HEK293 (cell line): ENCODE measurements at regions not wholly inside any gene's neighbourhood (a gene's known extent, or its start where the extent isn't known, plus 50 kb on each side); places are given as distances from the start of the nearest gene placed in this dataset.

ENCODE experiments used
- CTCF ChIA-PET: fragments of 350-600 bp; formaldehyde crosslinking; extraction: SDS; loops from one replicate; lab custom pipeline; 2021; ENCODE audit warnings: antibody characterized with exemption; lab: Yijun Ruan, JAX
- POLR2A ChIA-PET: fragments of 300-600 bp; formaldehyde crosslinking; extraction: SDS; loops from one replicate; lab custom pipeline; 2020; ENCODE audit warnings: antibody characterized with exemption, inconsistent platforms; lab: Yijun Ruan, JAX
- H3K27ac ChIP-seq: fragments of 200-500 bp; sonication (Bioruptor generic); 2 replicates; pipeline ENCODE4 v1.5.1; 2014; ENCODE audit warnings: low read depth, low read length, control low read depth, inconsistent platforms; ENCODE audit errors: extremely low read depth
- H3K36me3 ChIP-seq, 2 experiments: fragments of 200-500 bp in 1 of 2; sonication (Bioruptor generic) in 1 of 2; 1 replicate in 1 of 2; 2 replicates in 1 of 2; pipeline ENCODE4 v1.5.1; 2014 to 2017; ENCODE audit warnings: inconsistent platforms in 2 of 2, low read length in 2 of 2; ENCODE audit not compliant: control insufficient read depth in 2 of 2, insufficient read depth in 1 of 2
- H3K4me1 ChIP-seq: fragments of 200-500 bp; sonication (Bioruptor generic); 2 replicates; pipeline ENCODE4 v1.5.1; 2014; ENCODE audit warnings: mild to moderate bottlenecking, low read length, inconsistent platforms; ENCODE audit not compliant: control insufficient read depth, insufficient read depth
- H3K4me3 ChIP-seq: 2 replicates; pipeline ENCODE4 v1.5.1; 2011; ENCODE audit warnings: low read depth, mild to moderate bottlenecking, control low read depth, low read length, moderate library complexity
- H3K9me3 ChIP-seq: fragments of 200-500 bp; sonication (Bioruptor generic); 2 replicates; pipeline ENCODE4 v1.5.1; 2014; ENCODE audit warnings: low read depth, low read length, inconsistent platforms; ENCODE audit not compliant: control insufficient read depth, insufficient read depth
- BCL11A ChIP-seq: fragments of 450-650 bp; formaldehyde crosslinking; IDR thresholded peaks from 2 replicates; pipeline ENCODE4 v1.5.1; 2016; ENCODE audit warnings: low read depth, missing biosample characterization, missing genetic modification characterization
- HOXC10 ChIP-seq: sonication (generic); formaldehyde crosslinking; IDR thresholded peaks from 2 replicates; pipeline ENCODE4 v1.8.1; 2023; ENCODE audit warnings: mild to moderate bottlenecking, missing genetic modification reagents
- HOXD13 ChIP-seq: sonication (generic); formaldehyde crosslinking; IDR thresholded peaks from 2 replicates; pipeline ENCODE4 v1.8.0; 2022; ENCODE audit warnings: missing genetic modification reagents, borderline replicate concordance
- KLF10 ChIP-seq: fragments of 450-650 bp; IDR thresholded peaks from 2 replicates; pipeline ENCODE4 v1.5.1; 2018; ENCODE audit warnings: missing biosample characterization, mild to moderate bottlenecking, missing genetic modification characterization
- KLF16 ChIP-seq: fragments of 450-650 bp; formaldehyde crosslinking; IDR thresholded peaks from 2 replicates; pipeline ENCODE4 v1.5.1; 2017; ENCODE audit warnings: missing biosample characterization, missing genetic modification characterization
- KLF8 ChIP-seq: fragments of 450-650 bp; formaldehyde crosslinking; IDR thresholded peaks from 2 replicates; pipeline ENCODE4 v1.5.1; 2016; ENCODE audit warnings: missing biosample characterization, missing genetic modification characterization
- SCRT1 ChIP-seq: fragments of 450-650 bp; formaldehyde crosslinking; IDR thresholded peaks from 2 replicates; pipeline ENCODE4 v1.5.1; 2016; ENCODE audit warnings: missing biosample characterization, missing genetic modification characterization, borderline replicate concordance
- YY1 ChIP-seq: fragments of 450-650 bp; formaldehyde crosslinking; IDR thresholded peaks from 2 replicates; pipeline ENCODE4 v1.5.1; 2018; ENCODE audit warnings: missing biosample characterization, missing genetic modification characterization
- ZBTB20 ChIP-seq: fragments of 450-650 bp; formaldehyde crosslinking; IDR thresholded peaks from 2 replicates; pipeline ENCODE4 v1.5.1; 2016; ENCODE audit warnings: missing biosample characterization, missing genetic modification characterization
- ZBTB21 ChIP-seq: fragments of 450-650 bp; formaldehyde crosslinking; IDR thresholded peaks from 2 replicates; pipeline ENCODE4 v1.5.1; 2017; ENCODE audit warnings: missing biosample characterization, missing genetic modification characterization
- ZNF114 ChIP-seq: fragments of 450-650 bp; formaldehyde crosslinking; IDR thresholded peaks from 2 replicates; pipeline ENCODE4 v1.5.0; 2017; ENCODE audit warnings: missing biosample characterization, missing genetic modification characterization
- ZNF121 ChIP-seq: fragments of 450-650 bp; formaldehyde crosslinking; IDR thresholded peaks from 2 replicates; pipeline ENCODE4 v1.5.1; 2016; ENCODE audit warnings: missing biosample characterization, missing genetic modification characterization
- ZNF140 ChIP-seq: fragments of 450-650 bp; formaldehyde crosslinking; IDR thresholded peaks from 2 replicates; pipeline ENCODE4 v1.5.1; 2016; ENCODE audit warnings: missing biosample characterization, missing genetic modification characterization
- ZNF169 ChIP-seq: fragments of 450-650 bp; formaldehyde crosslinking; IDR thresholded peaks from 2 replicates; pipeline ENCODE4 v1.5.1; 2016; ENCODE audit warnings: missing biosample characterization, missing genetic modification characterization
- ZNF175 ChIP-seq: fragments of 450-650 bp; formaldehyde crosslinking; IDR thresholded peaks from 2 replicates; pipeline ENCODE4 v1.5.1; 2016; ENCODE audit warnings: missing biosample characterization, missing genetic modification characterization
- ZNF184 ChIP-seq: fragments of 450-650 bp; IDR thresholded peaks from 2 replicates; pipeline ENCODE4 v1.5.1; 2018; ENCODE audit warnings: missing biosample characterization, mild to moderate bottlenecking, missing genetic modification characterization
- ZNF202 ChIP-seq: fragments of 450-650 bp; formaldehyde crosslinking; IDR thresholded peaks from 2 replicates; pipeline ENCODE4 v1.5.1; 2016; ENCODE audit warnings: missing biosample characterization, missing genetic modification characterization, borderline replicate concordance
- ZNF266 ChIP-seq: fragments of 450-650 bp; formaldehyde crosslinking; IDR thresholded peaks from 2 replicates; pipeline ENCODE4 v1.5.1; 2016; ENCODE audit warnings: missing biosample characterization, missing genetic modification characterization, low read depth
- ZNF302 ChIP-seq: fragments of 450-650 bp; formaldehyde crosslinking; IDR thresholded peaks from 2 replicates; pipeline ENCODE4 v1.5.1; 2016; ENCODE audit warnings: missing biosample characterization, missing genetic modification characterization, low read depth
- ZNF350 ChIP-seq: fragments of 450-650 bp; formaldehyde crosslinking; IDR thresholded peaks from 2 replicates; pipeline ENCODE4 v1.5.0; 2017; ENCODE audit warnings: missing biosample characterization, mild to moderate bottlenecking, missing genetic modification characterization
- ZNF404 ChIP-seq: fragments of 450-650 bp; formaldehyde crosslinking; IDR thresholded peaks from 2 replicates; pipeline ENCODE4 v1.5.1; 2017; ENCODE audit warnings: missing biosample characterization, missing genetic modification characterization
- ZNF48 ChIP-seq: fragments of 450-650 bp; formaldehyde crosslinking; IDR thresholded peaks from 2 replicates; pipeline ENCODE4 v1.5.1; 2016; ENCODE audit warnings: missing biosample characterization, missing genetic modification characterization
- ZNF549 ChIP-seq: fragments of 450-650 bp; IDR thresholded peaks from 2 replicates; pipeline ENCODE4 v1.5.1; 2018; ENCODE audit warnings: missing biosample characterization, missing genetic modification characterization, mild to moderate bottlenecking, inconsistent platforms, moderate library complexity
- ZNF560 ChIP-seq: fragments of 450-650 bp; formaldehyde crosslinking; IDR thresholded peaks from 2 replicates; pipeline ENCODE4 v1.5.1; 2017; ENCODE audit warnings: missing biosample characterization, missing genetic modification characterization, borderline replicate concordance
- ZNF621 ChIP-seq: fragments of 450-650 bp; formaldehyde crosslinking; IDR thresholded peaks from 2 replicates; pipeline ENCODE4 v1.5.1; 2017; ENCODE audit warnings: missing biosample characterization, missing genetic modification characterization
- ZNF623 ChIP-seq: fragments of 450-650 bp; formaldehyde crosslinking; IDR thresholded peaks from 2 replicates; pipeline ENCODE4 v1.5.1; 2016; ENCODE audit warnings: missing biosample characterization, missing genetic modification characterization
- ZNF629 ChIP-seq: fragments of 450-650 bp; formaldehyde crosslinking; IDR thresholded peaks from 2 replicates; pipeline ENCODE4 v1.5.1; 2017; ENCODE audit warnings: missing biosample characterization, missing genetic modification characterization
- ZNF785 ChIP-seq: fragments of 450-650 bp; formaldehyde crosslinking; IDR thresholded peaks from 2 replicates; pipeline ENCODE4 v1.5.1; 2016; ENCODE audit warnings: missing biosample characterization, missing genetic modification characterization
- ZNF792 ChIP-seq: fragments of 450-650 bp; formaldehyde crosslinking; IDR thresholded peaks from 2 replicates; pipeline ENCODE4 v1.5.1; 2016; ENCODE audit warnings: missing biosample characterization, missing genetic modification characterization
- TF ChIP-seq, protein P1 (sequence below): fragments of 450-650 bp; formaldehyde crosslinking; IDR thresholded peaks from 2 replicates; pipeline ENCODE4 v1.5.1; 2016; ENCODE audit warnings: missing biosample characterization, missing genetic modification characterization
- TF ChIP-seq, protein P2 (sequence below): fragments of 450-650 bp; formaldehyde crosslinking; IDR thresholded peaks from 2 replicates; pipeline ENCODE4 v1.5.1; 2016; ENCODE audit warnings: missing biosample characterization, missing genetic modification characterization, borderline replicate concordance

DNA sequence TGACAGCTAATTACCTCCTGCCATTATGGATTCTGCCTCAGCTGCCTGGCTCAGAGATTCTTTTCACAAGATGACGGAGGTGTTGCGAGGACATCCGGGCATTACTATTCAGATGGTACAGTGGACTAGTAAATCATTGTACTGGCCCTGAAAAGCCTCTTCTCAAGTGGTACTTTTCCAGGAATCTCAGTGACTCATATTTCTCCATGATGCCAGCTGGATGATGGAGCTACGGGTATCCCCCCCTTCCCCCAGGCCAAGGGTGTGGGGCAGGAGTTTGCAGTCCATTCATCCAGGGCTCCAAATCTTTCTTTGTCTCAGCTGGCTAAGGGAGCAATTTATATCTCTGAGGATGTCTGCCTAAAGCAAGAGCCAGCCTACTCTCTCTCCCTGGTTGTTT lies 107.7 kb upstream of the GPR139 start:
- ChIA-PET POLR2A (no interaction called here), CTCF (no interaction called here)
- no peaks in the 10 kb centered on the region for H3K4me1 ChIP-seq
- no peak for TF ChIP-seq YY1 (tag by site-specific recombination)
- no peak for TF ChIP-seq SCRT1
- TF ChIP-seq ZNF169 = no peak
- TF ChIP-seq ZNF621 (tag by site-specific recombination) = no peak
- TF ChIP-seq ZNF140 = no peak
- no peak for TF ChIP-seq ZNF175 (tag by site-specific recombination)
- TF ChIP-seq ZNF792 (tag by site-specific recombination) = no peak
- TF ChIP-seq, protein P1, sequence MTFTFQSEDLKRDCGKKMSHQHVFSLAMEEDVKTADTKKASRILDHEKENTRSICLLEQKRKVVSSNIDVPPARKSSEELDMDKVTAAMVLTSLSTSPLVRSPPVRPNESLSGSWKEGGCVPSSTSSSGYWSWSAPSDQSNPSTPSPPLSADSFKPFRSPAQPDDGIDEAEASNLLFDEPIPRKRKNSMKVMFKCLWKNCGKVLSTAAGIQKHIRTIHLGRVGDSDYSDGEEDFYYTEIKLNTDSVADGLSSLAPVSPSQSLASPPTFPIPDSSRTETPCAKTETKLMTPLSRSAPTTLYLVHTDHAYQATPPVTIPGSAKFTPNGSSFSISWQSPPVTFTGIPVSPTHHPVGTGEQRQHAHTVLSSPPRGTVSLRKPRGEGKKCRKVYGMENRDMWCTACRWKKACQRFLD (tag by site-specific recombination) = no peak
- TF ChIP-seq ZNF302 (tag by site-specific recombination) = no peak
- no peak for TF ChIP-seq BCL11A (tag by site-specific recombination)
- no peak for TF ChIP-seq ZNF785
- TF ChIP-seq ZNF350 (tag by site-specific recombination) = no peak
- no peak for TF ChIP-seq ZNF266 (tag by site-specific recombination)
- TF ChIP-seq ZNF623 (tag by site-specific recombination) = no peak
- TF ChIP-seq ZNF202 (tag by site-specific recombination) = no peak
- TF ChIP-seq HOXD13 (CRISPR knock-in tag) = no peak
- TF ChIP-seq, all 188 proteins: peak for 0
- Histone ChIP-seq H3K27ac (no peak overlapping the region), H3K36me3 (no peaks in the 10 kb centered on the region), H3K4me3 (no peak overlapping the region), H3K9me3 (no peaks in the 10 kb centered on the region)

DNA sequence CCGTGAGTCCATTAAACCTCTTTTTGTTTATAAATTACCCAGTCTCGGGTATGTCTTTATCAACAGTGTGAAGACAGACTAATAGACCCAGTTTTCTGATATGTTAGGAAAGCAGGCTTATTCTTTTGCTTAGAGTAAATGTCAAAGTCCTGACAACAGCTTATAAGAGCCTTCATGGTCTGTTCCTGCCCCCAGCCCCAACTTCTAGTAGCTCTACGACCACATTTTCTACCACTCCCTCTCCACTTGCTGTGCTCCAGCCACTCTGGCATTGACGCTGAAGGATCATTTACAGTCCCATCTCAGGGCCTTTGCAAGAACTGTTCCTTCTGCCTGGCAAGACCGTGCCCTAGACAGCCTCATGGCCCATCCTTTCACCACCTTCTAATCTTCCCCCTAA lies 104.6 kb upstream of the GPR139 start:
- ChIA-PET POLR2A (no interaction called here), CTCF (no interaction called here)
- Histone ChIP-seq H3K4me1 (no peaks in the 10 kb centered on the region), H3K9me3 (no peaks in the 10 kb centered on the region), H3K4me3 (no peak overlapping the region), H3K36me3 (no peaks in the 10 kb centered on the region), H3K27ac (no peak overlapping the region)
- TF ChIP-seq ZNF48 (tag by site-specific recombination) = no peak

DNA sequence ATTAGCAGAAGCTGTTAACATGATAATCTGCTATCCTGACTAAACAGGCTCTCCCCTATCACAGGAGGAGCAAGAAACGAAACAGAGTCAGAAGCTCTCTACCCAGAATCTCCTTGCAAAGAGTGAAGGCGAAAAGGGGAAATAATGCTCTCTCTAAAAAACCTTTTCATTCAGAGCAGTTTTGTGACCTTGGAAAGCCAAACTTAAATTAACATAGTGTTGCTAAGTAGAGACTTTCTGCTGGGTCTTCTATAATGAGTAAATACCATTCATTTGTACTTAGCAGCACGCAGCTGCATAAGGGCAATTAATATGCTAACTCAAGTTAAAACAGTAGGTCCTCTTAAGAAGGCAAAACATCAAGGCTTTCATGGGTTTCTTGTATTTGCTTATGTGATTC lies 101.7 kb upstream of the GPR139 start:
- H3K36me3 ChIP-seq = no peaks in the 10 kb centered on the region
- H3K4me1 ChIP-seq = no peaks in the 10 kb centered on the region
- H3K4me3 ChIP-seq = no peak overlapping the region
- POLR2A ChIA-PET = no interaction called here
- TF ChIP-seq ZNF560 (no peak), HOXC10 (CRISPR knock-in tag) (no peak), ZBTB20 (tag by site-specific recombination) (no peak), ZNF121 (tag by site-specific recombination) (no peak), KLF16 (tag by site-specific recombination) (no peak), ZNF114 (tag by site-specific recombination) (no peak), ZNF629 (tag by site-specific recombination) (no peak), ZNF785 (no peak), KLF10 (tag by site-specific recombination) (no peak), ZNF266 (tag by site-specific recombination) (no peak), ZBTB21 (tag by site-specific recombination) (no peak), ZNF404 (tag by site-specific recombination) (no peak), ZNF184 (tag by site-specific recombination) (no peak), ZNF549 (tag by site-specific recombination) (no peak), KLF8 (tag by site-specific recombination) (no peak)
- TF ChIP-seq, protein P2, sequence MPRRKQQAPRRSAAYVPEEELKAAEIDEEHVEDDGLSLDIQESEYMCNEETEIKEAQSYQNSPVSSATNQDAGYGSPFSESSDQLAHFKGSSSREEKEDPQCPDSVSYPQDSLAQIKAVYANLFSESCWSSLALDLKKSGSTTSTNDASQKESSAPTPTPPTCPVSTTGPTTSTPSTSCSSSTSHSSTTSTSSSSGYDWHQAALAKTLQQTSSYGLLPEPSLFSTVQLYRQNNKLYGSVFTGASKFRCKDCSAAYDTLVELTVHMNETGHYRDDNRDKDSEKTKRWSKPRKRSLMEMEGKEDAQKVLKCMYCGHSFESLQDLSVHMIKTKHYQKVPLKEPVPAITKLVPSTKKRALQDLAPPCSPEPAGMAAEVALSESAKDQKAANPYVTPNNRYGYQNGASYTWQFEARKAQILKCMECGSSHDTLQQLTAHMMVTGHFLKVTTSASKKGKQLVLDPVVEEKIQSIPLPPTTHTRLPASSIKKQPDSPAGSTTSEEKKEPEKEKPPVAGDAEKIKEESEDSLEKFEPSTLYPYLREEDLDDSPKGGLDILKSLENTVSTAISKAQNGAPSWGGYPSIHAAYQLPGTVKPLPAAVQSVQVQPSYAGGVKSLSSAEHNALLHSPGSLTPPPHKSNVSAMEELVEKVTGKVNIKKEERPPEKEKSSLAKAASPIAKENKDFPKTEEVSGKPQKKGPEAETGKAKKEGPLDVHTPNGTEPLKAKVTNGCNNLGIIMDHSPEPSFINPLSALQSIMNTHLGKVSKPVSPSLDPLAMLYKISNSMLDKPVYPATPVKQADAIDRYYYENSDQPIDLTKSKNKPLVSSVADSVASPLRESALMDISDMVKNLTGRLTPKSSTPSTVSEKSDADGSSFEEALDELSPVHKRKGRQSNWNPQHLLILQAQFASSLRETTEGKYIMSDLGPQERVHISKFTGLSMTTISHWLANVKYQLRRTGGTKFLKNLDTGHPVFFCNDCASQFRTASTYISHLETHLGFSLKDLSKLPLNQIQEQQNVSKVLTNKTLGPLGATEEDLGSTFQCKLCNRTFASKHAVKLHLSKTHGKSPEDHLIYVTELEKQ (tag by site-specific recombination) = no peak
- H3K27ac ChIP-seq = no peak overlapping the region
- no peaks in the 10 kb centered on the region for H3K9me3 ChIP-seq
- CTCF ChIA-PET = no interaction called here
